GM12891 (cell line): ENCODE measurements at regions not wholly inside any gene's neighbourhood (a gene's known extent, or its start where the extent isn't known, plus 50 kb on each side); places are given as distances from the start of the nearest gene placed in this dataset.

Source experiments
- POLR2A ChIP-seq: IDR thresholded peaks from 2 replicates; pipeline ENCODE4 v1.6.1; 2011; ENCODE audit warnings: low read depth, low read length, control low read depth
- POLR2AphosphoS5 ChIP-seq: IDR thresholded peaks from 2 replicates; pipeline ENCODE4 v1.6.1; 2011; ENCODE audit warnings: low read depth, low read length, control low read depth
- POU2F2 ChIP-seq: IDR thresholded peaks from 2 replicates; pipeline ENCODE4 v1.6.1; 2011; ENCODE audit warnings: low read depth, mild to moderate bottlenecking, control low read depth, low read length, moderate library complexity
- SPI1 ChIP-seq: IDR thresholded peaks from 2 replicates; pipeline ENCODE4 v1.6.1; 2011; ENCODE audit warnings: low read depth, low read length, control low read depth
- TAF1 ChIP-seq: IDR thresholded peaks from 2 replicates; pipeline ENCODE4 v1.6.1; 2011; ENCODE audit warnings: low read depth, low read length, control low read depth

DNA sequence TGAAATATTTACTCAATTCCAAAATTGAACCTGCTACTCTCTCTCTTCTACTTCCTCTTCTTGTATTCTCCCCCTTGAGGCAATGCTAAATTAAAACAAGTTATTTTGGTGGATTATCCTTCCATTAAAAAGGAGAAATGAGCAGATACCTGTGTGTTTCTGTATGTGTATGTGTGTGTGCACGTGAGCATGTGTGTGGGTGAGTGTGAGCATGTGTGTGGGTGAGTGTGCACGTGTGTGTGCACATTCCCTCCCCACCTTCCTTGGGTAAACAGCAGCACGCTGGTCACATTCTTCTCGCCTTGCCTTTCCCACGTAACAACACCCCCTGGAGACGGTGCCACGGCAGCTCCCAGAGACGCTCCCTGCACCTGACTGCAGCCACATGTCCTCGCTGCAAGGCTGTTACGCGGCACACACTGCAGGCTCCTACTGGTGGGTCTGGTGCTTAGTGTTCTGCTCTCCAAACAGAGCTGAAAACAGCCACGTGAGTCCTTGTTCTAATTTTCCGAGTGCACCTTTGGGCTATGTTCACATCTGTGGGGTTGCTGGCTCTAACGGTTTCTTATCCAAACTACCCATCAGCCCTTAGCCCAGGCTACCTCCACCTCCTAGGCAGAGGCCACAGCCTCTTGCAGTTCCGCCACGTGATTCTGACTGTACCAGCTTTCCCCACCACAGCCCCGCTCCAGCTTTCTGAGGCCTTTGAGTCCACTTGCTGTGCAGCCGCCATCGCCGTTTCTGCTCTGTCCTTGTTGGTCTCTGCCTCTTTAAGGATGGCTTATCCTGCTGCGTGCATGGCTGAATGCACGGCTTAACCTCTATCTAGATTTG lies 123.4 kb downstream of the CTTN start:
- TF ChIP-seq POU2F2 (no peak), TAF1 (no peak), POLR2A (no peak), POLR2AphosphoS5 (no peak), SPI1 (no peak)
